ENCODE measurements at regions not wholly inside any gene's neighbourhood (a gene's known extent, or its start where the extent isn't known, plus 50 kb on each side); places are given as distances from the start of the nearest gene placed in this dataset.
A peak's percentile ranks its signal among the peaks of the same experiment; 100 is the strongest.
"Not testable (repeated sequence)": the region's sequence is repeated elsewhere in the genome, so short reads cannot be mapped to it uniquely, and the experiment has no call there.

DNA sequence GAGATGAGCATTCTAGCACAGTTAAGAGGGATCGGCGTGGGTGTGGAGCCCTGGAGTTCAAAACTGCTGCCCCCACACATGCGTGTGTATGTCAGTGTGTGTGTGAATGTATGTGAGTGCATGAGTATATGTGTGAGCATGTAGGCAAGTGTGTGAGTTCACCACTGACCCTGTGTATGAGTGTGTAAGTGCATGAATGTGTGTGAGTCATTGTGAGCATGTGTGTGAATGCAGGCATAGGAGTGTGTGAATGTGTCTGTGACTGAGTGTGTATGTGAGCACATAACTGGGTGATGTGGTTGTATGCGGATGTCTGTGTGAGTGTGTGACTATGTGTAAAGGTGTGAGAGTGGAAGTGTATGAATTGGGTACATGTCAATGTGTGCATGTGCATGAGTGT is 69.6 kb upstream of the CCDC167 start:
- TF ChIP-seq, protein P1, sequence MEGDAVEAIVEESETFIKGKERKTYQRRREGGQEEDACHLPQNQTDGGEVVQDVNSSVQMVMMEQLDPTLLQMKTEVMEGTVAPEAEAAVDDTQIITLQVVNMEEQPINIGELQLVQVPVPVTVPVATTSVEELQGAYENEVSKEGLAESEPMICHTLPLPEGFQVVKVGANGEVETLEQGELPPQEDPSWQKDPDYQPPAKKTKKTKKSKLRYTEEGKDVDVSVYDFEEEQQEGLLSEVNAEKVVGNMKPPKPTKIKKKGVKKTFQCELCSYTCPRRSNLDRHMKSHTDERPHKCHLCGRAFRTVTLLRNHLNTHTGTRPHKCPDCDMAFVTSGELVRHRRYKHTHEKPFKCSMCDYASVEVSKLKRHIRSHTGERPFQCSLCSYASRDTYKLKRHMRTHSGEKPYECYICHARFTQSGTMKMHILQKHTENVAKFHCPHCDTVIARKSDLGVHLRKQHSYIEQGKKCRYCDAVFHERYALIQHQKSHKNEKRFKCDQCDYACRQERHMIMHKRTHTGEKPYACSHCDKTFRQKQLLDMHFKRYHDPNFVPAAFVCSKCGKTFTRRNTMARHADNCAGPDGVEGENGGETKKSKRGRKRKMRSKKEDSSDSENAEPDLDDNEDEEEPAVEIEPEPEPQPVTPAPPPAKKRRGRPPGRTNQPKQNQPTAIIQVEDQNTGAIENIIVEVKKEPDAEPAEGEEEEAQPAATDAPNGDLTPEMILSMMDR (IDR thresholded peaks at IDR 0.05), result no peak
- Histone ChIP-seq H3K4me3 (no peak overlapping the region), H3K36me3 (ENCODE audit: insufficient read depth in 1 of 2, low read depth in 1 of 2) (no peaks in the 10 kb centered on the region), H3K27me3 (ENCODE audit: insufficient read depth in 3 of 3, low read length in 2 of 3) (peaks cover 0 to 34% (median 10%) of the 10 kb centered on the region in 3 donors), H3K9me3 (no peaks in the 10 kb centered on the region), H3K4me1 (no peaks in the 10 kb centered on the region), H3K27ac (no peak overlapping the region)
- 88 to 91% (median 89%) methylated on average over 4 of the region's 4 CpGs for WGBS, 3 donors
- ATAC-seq, result no peak
- intact Hi-C loops (cut with DNase I), result loop anchor here in 1 of 2 donors (5.0 kb wide), 2 partner anchors 87 to 187 kb away; no protein-coding TSS in a partner anchor
- no peak for DNase-seq

DNA sequence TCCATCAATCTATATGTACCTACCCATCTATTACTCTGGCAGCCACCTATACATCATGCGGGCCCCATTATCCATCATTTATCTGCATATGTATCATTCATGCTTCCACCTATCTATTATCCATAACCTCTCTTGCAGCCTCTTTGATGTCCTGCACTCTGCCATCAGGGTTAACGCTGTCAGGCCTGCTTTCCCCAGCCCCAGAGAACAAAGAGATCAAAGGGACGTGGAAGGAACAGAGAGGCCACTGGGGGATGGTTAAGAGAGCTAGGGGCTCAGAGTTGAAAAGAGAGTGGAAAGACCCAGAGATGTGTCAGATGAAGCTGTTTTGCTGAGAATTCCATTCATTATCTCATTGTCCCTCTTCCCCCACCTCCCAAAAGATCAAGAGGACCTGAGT is 67.3 kb upstream of the CCDC167 start:
- TF ChIP-seq, protein P1 (IDR thresholded peaks at IDR 0.05), result no peak
- ATAC-seq (no peak), DNase-seq (no peak)
- no peaks in the 10 kb centered on the region for H3K4me1 ChIP-seq
- intact Hi-C loops (cut with DNase I), result loop anchor here in 1 of 2 donors (1.0 to 5.0 kb wide), 4 partner anchors 15 to 185 kb away; no protein-coding TSS in a partner anchor
- H3K9me3 ChIP-seq, result no peaks in the 10 kb centered on the region
- H3K27me3 ChIP-seq (ENCODE audit: insufficient read depth in 3 of 3, low read length in 2 of 3), result peaks cover 0 to 34% (median 10%) of the 10 kb centered on the region in 3 donors
- H3K36me3 ChIP-seq (ENCODE audit: insufficient read depth in 1 of 2, low read depth in 1 of 2), result no peaks in the 10 kb centered on the region
- H3K27ac ChIP-seq, result no peak overlapping the region
- no peak overlapping the region for H3K4me3 ChIP-seq
- WGBS, 3 donors, result 71 to 80% (median 80%) methylated on average over 3 of the region's 3 CpGs

DNA sequence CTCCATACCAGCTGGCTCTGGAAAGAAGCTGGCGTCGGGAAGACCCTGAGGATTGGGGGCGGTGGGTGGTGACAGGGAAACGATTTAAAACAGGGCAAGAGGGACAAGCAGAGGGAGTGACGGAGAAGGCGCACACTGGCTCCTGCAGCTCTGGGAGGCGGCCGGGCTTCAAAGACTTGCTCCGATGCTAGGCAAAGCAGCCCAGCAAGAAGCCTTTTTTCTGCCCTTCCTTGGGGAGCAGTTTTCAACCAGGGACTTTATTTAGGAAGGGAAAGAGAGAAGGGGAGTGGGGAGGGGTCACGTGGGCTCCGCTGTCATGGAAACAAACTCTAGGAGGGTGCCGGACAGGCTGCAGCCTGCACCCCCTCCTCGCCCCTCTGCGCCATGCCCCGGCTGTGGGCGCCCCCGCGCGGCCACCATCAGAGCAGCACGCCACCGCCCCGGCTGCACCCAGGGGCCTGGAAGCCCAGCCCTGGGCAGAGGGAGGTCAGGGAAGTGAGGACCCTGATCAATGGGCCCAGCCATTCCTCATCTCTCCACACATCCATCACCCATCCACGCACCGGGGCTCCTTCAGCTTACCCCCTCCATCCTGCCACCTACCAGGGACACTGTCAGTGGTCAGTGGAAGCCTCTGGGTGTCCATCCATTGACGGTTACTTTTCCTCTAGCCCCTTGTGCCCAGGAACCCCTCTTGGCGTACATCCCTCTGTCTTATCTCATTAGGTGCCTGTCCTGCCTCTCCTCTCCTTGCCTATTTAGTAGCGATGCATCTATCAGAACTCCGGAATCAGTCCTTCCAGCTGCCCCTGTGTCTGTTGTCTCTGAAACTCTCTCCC is 66.6 kb upstream of the CCDC167 start:
- intact Hi-C loops (cut with DNase I), result loop anchor here in 1 of 2 donors (1.0 to 5.0 kb wide), 4 partner anchors 16 to 184 kb away; no protein-coding TSS in a partner anchor
- DNase-seq, result peak; percentile 37 to 65
- H3K27me3 ChIP-seq (ENCODE audit: insufficient read depth in 3 of 3, low read length in 2 of 3), result peaks cover 0 to 34% (median 10%) of the 10 kb centered on the region in 3 donors
- no peak overlapping the region for H3K27ac ChIP-seq
- no peaks in the 10 kb centered on the region for H3K9me3 ChIP-seq
- whole genome bisulfite sequencing, 3 donors, result 16 to 18% (median 16%) methylated on average over 27 to 28 of the region's 28 CpGs
- H3K36me3 ChIP-seq (ENCODE audit: insufficient read depth in 1 of 2, low read depth in 1 of 2), result no peaks in the 10 kb centered on the region
- TF ChIP-seq, protein P1 (IDR thresholded peaks at IDR 0.05), result peak; percentile 76
- H3K4me3 ChIP-seq, result peak overlapping the region; percentile 40
- ATAC-seq, result peak; percentile 64 to 95 (median 80)
- no peaks in the 10 kb centered on the region for H3K4me1 ChIP-seq

DNA sequence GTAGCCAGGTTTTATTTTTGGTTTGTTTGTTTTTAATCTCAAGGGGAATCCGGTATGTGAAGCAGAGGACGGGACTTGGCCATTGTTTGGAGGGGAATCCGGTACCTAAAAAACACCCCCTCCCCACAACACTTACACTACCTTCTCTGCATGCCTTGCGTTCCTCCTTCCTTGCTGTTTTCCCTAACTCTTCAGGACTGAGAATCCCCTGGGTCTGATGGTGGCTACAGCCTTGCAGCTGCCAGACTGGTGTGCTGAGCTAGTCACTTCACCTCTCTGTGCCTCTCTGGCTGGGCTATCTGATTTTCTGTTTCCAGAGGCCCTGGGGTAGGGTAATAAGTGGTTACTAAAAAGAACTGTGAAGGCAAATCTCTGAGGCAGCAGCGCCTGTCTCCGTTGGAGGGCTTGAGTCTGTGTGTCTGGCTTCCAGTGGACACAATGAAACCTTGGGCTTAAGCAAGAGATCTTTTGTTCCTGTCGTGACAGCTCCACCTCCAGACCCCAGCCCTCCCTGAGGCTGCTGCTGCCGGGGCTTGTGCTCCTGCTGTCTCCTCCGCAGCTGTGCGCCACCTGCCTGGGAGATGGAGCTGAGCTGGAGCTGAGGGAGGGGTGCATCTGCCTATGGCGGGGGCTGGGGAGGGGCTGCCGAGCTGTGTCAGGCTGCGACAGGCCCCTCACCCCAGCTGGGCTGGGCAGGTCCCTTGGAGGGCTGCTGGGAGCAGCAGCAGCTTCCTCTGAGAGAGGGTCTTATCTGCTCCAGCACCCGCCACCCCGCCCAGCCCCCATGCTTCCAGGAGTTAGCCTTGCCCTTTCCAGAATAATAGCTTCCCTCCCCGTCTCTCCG is 65.8 kb upstream of the CCDC167 start:
- TF ChIP-seq, protein P1 (IDR thresholded peaks at IDR 0.05), result no peak
- Histone ChIP-seq H3K4me3 (peak overlapping the region; percentile 40), H3K27me3 (ENCODE audit: insufficient read depth in 3 of 3, low read length in 2 of 3) (peaks cover 0 to 36% (median 11%) of the 10 kb centered on the region in 3 donors), H3K27ac (no peak overlapping the region), H3K4me1 (no peaks in the 10 kb centered on the region), H3K9me3 (no peaks in the 10 kb centered on the region), H3K36me3 (ENCODE audit: insufficient read depth in 1 of 2, low read depth in 1 of 2) (no peaks in the 10 kb centered on the region)
- DNase-seq (no peak), ATAC-seq (peak in 1 of 4 donors; percentile 13)
- intact Hi-C loops (cut with DNase I), result loop anchor here in 1 of 2 donors (1.0 to 5.0 kb wide), 4 partner anchors 17 to 183 kb away; no protein-coding TSS in a partner anchor
- WGBS, 3 donors, result 16 to 19% (median 18%) methylated on average over 16 to 17 of the region's 17 CpGs

DNA sequence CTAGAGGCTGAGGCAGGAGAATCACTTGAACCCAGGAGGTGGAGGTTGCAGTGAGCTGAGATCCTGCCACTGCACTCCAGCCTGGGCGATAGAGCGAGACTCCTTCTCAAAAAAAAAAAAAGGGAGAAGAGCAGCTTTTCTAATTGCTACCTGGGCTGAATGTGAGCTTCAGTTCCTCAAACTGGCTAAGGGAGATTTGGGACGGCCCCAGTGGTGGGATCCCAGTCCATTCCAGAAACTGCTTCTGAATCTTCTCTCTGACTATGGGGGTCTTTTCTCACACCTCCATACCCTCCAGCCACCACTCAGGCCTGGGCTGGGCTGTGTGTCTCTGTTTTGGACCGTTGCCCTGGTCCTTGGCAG is 63.2 kb upstream of the CCDC167 start:
- H3K4me1 ChIP-seq; DNase-seq; ATAC-seq; intact Hi-C loops (cut with DNase I); H3K36me3 ChIP-seq (ENCODE audit: insufficient read depth in 1 of 2, low read depth in 1 of 2); H3K4me3 ChIP-seq; H3K9me3 ChIP-seq; H3K27ac ChIP-seq: not testable (repeated sequence)
- WGBS, 3 donors, result 83 to 86% (median 84%) methylated on average over 4 of the region's 4 CpGs
- H3K27me3 ChIP-seq (ENCODE audit: insufficient read depth in 3 of 3, low read length in 2 of 3), result peaks cover 2 to 44% (median 14%) of the 10 kb centered on the region in 3 donors

Data from psoas muscle (tissue), 7 donors.